Activated CD4-positive, alpha-beta T cell treated with anti-CD3 and anti-CD28 coated beads, Interleukin-2, amount 50 U/mL, for 16 hours (primary cell): ENCODE measurements at regions not wholly inside any gene's neighbourhood (a gene's known extent, or its start where the extent isn't known, plus 50 kb on each side); places are given as distances from the start of the nearest gene placed in this dataset.
"Not testable (repeated sequence)": the region's sequence is repeated elsewhere in the genome, so short reads cannot be mapped to it uniquely, and the experiment has no call there.

Experiments
- DNase-seq: peaks from one replicate; pipeline ENCODE4 v3.0.0-alpha.2; 2020

DNA sequence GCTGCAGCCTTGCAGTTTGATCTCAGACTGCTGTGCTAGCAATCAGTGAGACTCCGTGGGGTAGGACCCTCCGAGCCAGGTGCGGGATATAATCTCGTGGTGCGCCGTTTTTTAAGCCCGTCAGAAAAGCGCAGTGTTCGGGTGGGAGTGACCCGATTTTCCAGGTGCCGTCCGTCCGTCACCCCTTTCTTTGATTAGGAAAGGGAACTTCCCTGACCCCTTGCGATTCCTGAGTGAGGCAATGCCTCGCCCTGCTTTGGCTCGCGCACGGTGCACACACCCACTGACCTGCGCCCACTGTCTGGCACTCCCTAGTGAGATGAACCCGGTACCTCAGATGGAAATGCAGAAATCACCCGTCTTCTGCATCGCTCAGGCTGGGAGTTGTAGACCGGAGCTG is 203.2 kb downstream of the SNCAIP start:
- not testable (repeated sequence) for DNase-seq

DNA sequence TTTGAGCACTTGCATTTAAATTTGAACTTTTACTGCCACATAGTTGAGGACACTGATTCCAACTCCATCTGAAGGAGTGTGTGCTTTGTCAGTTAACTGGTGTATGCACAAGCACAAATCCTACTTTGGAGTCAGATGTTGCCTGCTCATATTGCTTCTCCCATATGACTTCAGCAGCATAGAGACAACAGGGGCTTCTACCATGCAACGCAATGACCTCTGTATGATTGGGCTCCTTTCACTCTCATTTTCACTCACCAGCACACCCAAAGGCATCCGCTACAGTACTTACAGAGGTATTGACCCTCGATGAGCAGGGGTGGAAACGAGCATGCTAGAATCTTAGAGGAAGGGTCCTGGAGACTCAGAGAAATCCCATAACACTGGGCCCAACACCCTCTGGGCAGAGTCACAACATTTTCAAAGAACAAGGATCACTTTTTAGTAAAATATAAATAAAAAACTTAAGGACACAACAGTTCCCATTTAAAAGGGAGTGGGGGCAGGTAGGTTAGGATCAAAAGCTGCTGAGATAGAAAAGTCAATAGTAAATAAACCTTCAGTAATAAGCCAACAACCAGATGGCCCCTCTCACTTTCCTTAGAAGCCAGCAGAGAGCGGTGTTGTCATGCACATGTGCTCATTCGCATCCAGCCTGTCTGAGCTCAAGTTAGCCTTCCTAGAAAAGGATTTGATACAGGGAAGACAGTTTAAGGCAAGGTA is 203.8 kb downstream of the SNCAIP start:
- DNase-seq, result peak; percentile 5

DNA sequence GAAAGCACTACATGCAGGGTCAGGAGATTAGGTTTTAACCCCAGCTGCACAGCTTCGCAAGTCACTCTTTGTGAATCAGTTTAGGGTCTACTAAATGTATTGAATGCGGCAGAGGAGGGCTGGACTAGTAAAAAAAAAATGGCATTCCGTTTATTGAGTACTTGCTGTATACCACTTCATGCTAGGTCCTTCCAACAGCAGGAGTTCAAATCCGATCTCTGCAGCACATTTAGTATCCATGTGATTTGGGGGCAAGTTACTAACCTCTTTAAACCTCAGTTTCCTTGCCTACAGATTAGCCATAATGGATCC is 204.4 kb downstream of the SNCAIP start:
- DNase-seq, result no peak

DNA sequence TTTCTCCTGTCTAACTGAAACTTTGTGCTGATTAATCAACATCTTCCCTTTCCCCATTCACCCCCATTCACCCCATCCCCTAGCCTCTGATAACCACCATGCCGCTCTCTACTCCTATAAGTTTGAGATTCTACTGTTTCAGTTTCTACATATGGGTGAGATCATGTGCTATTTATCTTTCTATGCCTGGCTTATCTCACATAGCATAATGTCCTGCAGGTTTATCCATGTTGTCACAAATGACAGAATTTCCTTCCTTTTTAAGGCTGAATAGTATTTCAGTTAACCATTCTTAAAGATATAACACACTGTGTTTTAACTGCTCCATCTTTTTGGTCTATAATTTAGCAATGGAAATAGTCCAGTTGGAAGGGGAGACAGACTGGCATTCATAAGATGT is 205.1 kb downstream of the SNCAIP start:
- DNase-seq, result no peak

DNA sequence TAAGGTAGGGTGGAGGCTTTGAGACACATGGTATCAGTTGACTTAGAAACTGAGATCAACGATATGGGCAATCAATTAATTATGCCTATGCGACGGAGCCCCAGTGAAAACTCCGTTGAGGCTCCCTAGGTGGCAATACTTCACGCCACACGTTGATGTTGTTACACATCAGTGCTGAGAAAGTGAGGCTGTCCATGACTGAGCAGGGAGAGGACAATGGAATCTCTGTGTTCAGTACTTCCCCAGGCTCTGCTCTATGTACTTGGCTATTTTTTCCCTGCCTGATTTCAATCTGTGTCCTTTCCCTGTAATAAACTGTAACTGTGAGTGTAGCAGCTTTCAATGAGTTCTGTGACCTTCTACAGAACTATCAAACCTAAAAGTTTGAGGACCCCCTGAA is 211.7 kb downstream of the SNCAIP start:
- no peak for DNase-seq

DNA sequence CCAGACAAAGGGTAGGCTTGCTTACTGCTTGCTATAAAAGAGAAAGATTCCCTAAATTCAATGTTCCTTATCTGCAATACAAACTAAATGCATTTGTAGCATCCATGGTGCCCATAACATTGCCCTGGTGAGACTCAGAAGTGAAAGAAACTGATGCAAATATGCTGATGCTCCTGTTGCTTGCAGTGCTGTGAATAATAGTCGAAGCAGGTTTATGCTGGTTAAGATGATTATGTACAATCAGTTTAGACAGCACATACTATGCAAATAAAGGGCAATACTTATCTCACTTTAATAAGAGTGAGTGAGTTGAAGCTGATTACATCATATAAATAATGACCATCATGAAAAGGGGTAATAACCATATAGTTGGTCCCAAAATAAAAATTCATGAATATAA is 215.5 kb downstream of the SNCAIP start:
- DNase-seq, result no peak

DNA sequence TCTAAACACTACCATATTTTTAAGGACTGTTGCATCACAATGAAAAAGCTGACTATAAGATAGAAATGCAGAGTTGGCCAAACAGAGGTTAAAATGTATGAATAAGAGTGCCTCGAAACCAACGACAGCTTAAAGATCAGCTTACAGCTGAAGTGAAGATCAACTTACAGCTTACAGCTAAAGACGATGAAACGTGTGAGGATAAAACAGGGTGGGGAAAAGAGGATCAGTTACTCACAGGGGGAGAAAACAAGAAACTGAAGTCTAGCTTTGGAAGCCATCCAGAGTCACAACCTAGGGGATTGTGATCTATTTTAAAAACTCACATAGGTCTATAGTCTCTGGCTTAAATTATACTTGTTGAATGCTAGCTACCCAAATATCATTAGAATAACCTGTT is 220.0 kb downstream of the SNCAIP start:
- no peak for DNase-seq

DNA sequence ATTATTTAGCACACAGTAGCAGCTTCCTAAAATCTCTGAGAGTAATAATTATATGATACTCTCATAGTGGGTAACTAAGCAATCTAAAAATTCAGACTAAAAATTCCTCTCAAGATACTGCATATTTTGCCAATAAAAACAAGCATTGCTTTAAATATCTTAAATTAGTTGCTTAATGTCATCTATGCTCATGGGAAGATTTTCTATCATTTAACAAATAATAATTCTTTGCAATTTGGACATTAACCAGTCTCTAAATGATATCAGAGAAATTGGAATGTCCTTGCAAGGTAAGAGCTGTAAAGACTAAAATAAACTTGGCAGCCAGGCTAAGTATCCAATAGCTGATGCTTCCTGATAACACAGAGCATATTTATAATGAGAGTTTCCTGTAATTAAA is 221.8 kb downstream of the SNCAIP start:
- DNase-seq, result no peak

DNA sequence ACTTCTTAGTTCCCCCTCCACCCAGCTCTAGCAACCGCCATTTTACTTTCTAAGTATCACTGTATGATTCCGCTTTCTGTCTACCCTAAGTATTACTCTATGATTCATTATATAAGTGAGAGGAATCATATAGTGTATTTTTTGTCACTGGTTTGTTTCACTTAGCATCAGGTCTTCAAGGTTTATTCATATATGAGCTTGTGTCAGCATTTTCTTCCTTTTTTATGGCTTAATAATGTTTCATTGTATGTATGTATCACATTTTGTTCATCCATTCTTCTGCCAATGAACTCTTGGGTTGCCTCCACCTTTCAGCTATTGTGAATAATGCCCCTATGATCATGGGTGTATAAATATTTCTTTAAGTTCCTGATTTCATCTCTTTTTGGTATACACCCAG is 222.8 kb downstream of the SNCAIP start:
- no peak for DNase-seq

DNA sequence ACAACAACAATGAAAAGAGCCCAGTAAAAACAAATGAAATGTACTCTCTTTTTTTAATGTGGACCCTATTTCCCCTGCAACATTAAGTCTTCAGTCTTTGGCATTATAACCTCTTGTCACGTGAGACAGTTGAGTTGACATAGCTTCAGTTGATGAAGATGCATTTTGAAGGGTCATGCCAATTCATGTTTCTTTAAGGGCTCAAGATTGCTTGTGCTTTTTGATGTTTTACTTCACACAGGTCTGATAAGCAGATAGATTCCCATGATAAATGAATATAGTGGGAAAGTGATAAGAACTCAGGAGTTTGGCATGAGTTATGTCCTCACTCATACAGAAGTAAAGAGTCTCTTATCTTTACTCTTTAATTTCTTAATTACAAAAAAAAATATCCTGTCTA is 229.4 kb downstream of the SNCAIP start:
- DNase-seq, result no peak

DNA sequence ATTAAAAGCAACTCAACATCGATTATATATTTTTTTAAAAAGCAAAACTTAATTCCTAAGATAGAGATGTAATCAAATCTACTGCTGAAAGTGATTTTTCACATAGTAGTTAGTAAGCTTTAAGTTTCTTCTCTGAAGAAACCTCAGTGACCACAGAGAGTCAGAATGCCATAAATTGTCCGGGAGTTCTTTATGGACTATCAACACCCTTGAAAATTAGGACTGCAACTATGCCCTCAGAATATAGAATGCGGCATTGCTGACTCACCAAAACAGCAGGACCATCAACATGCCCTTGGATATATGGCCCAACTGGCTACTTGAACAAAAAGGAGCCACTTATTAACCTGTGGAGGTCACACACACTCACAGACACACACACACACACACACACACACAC is 228.9 kb upstream of the SNX2 start:
- no peak for DNase-seq

DNA sequence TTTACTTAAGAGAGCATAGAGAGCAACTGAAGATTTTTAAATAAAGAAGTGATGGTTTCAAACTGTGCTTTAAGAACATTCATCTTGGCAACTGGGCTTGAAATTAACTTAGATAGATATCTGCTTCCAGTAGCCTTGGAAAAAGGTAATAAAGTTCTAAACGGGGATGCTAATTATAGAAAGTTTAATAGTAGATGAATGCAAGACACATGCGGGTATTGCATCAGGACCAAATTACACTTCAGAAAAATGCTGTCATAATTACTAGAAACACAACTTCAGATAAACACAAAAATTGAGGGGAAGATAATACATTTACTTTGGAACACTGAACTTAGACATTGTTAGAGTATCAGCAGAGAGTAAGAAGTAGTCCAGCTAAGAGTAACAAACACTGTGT is 227.7 kb upstream of the SNX2 start:
- DNase-seq, result no peak

DNA sequence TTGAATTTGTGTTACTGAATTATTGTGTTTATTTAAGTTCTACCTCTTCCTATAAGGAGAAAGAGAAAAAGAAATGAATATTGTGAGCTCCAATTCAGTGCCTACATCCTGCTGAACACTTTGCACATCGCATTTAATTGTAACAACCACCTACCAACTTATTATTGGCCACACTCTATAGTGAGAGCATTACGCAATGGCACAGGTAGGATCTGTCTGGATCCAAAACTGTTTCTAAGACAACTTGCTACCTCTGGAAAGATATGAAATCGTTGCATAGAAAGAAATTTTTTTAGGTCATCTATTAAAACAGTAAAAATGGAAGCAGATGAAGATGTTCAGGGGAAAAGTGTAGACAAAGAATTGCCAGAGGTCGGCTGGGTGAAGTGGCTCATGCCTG is 227.2 kb upstream of the SNX2 start:
- DNase-seq, result no peak

DNA sequence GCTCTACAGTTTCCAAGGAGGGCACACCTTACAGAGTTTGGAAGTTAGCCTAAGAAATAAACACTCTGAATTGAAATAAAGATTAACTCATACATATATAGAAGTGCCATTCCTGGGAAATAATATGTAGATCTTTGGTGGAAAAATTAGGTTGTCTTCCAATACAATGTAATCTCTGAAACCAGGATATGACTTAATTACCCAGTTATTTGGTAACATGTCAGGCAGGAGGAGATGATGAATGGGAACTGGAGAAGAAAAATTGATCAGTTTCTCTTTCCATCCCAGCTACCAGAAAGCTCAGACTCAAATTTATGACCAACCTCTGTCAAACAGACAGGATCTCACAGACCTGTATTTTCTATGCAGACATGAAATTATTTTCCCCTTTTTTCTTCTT is 215.2 kb upstream of the SNX2 start:
- DNase-seq, result no peak

DNA sequence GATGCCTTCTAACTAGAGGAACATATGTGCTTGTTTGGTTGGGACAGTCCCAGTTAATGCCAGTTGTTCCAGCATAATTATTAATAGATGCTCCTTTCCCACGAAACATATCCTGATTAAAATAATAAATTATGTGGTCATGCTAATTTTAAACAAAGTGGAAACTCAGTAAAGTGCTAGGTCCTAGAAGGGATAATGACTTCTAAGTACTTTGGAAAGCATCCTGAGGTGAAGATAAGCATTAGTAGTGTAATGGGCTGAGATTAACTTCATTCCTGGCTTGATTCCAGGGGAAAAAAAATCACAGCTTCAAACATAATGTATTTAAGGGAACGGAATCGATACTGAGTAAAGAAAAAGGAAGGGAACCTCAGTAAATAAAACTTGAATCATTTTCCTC is 213.7 kb upstream of the SNX2 start:
- no peak for DNase-seq

DNA sequence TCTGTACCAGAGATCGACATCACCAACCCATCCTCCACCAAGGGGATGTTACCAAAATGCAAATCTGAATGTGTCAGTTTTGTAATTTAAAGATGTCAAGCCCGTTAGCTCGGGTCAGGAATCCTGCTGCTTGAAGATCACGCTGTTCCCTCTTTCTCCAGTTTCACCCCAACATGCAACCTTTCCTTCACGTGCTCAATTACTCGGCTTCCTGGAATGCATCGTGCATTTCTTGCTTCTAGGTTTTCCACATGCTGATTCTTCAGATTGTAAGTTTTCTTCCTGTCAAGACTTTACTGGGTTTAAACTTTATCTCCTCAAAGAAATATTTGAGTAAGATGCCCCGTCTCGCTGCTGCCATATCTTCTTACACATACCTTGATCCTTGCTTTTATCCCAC is 209.5 kb upstream of the SNX2 start:
- no peak for DNase-seq

DNA sequence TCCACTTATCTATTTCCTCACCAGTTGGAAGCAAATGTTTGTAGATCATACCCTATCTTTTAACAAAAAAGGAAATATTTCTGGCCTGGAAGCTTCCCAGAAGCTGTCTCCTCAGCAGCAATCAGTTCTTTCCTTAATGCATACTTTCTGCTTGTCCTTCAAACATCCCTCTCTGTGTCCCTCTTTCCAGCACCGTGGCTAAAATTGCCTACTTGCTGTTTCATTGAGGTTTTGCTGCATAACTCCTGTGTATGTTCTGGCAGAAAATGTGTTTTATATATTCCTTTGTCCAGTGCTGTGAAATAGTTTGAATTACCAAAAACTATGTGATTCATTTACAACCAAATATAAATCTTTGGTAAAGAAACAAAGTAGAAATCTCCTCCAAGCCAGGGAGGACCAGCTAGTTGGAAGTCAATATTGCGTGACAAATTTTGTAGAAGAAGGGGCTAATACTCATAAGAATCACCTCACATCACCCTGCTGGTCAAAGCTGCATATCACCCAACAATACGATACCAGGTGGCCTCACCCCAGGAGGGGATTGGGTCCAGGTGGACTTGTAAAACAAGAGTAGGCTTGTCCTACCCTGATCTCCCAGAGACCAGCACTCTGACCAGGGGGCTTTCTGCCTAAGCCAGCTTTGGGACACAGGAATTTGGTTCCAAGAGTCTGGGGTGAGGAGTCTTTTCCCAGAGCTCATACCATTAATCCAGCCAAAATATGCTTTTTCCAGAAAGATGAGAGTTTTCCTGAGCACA is 198.4 kb upstream of the SNX2 start:
- no peak for DNase-seq

DNA sequence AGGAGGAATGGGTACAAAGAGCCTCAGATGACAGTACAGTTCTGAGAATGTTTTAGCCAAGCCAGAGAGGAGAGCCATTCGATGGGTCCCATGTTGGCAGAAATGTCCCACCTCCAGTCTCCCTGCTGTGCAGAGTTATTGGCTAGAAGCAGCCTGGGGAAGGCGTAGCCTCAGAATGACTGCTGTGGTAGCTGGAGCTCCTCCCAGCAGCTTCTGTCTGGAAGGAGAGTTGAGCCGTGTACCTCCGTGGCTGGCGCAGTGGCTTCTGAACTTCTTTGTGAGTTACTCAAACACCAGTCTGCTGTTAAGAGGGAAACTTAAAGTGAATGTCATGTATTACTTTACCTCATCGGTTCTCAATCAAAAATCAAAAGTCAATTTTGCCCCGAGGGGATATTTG is 193.3 kb upstream of the SNX2 start:
- DNase-seq, result no peak

DNA sequence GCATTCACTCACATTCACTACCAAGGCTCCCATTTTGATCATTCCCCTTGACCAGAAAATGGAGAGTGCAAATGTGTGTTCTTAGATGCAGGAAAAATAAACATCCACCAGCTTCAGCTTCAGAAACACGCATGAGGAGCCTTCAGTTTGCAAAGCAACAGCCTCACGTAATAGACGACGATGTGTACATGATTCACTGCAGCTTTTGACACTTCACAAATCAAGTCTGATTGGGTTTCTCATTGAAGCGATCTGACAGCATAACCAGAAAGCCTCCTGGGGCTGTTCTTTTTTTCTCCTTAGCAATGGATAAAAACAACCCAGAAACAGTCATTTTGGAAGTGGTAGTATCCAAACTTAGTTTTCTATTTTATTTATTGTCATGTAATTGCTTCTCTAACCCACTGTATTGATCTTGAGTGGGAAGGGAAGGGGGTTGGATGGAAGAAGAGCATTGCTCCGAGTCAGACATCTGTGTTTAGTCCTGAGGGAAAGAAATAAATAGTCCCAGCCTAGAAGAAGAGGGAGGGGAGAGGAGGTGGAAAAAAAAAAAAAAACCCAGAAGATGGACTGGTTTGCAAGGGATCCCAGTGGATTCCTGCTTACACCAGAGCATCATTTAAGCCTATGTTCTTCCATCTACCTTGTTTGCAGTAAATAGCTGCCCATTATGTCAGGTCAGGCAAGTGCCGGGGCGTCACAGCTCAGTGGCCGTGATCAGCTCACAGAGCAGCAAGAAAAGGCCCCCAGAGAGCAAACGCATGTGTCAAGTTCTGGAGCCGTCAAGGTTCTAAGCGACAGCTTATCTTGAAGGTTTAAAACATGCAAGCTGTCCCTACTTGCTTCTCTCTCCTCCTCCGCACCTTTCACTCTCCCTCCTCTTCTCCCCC is 190.2 kb upstream of the SNX2 start:
- DNase-seq, result no peak

DNA sequence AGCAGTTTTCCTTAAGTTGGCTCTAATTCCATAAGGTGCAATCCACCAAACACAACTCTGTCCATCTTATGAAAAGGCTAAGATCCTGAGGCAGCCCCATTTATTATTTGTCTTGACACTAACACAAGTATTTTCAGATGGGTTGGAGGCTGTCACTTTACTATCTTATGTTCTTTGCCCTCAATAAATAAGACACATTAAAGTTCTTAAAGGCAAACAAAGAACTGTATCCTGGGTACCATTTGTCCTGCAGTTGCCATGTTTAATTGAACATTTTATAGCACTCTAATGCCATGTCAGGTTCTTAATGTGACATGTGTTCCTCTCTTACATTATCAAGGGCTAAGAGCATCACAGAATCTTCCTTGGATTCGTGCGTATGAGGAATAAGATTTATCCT is 189.5 kb upstream of the SNX2 start:
- DNase-seq, result no peak

DNA sequence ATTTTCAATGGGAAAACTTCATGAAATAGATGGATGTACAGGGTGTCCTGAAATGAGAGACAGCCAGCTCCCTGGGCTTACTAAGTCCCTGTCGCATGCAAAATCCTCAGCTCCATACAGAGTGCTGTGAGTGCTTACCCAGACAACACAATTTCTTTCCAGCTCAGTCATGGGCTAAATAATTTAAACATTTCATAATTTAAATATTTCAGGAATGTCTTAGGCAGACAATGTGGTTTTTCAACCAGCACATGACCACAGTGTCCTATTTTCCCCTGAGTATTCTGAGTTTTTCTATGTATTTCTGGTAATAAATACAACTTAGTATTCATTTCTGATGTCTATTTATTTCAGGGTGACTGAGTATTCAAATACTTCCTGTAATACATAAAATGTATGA is 188.5 kb upstream of the SNX2 start:
- no peak for DNase-seq

DNA sequence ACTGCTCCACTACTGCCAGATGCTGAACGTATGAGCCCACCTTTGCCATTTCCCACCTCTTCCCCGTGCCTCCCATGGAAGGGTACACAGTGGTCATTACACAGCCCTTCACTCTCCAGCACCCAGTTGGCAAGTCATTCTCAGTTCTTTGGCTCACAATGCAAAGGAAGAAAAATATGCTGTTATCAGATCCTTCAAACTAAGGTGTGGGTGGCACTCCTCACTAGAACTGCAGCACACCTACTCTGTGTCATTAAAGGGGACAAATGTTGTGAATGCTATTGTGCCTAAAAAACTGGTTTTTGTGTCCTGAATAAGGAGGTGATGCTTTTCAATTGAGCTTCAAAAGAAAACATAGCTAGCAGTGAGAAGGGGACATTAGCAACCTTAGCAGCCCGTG is 183.1 kb upstream of the SNX2 start:
- no peak for DNase-seq

DNA sequence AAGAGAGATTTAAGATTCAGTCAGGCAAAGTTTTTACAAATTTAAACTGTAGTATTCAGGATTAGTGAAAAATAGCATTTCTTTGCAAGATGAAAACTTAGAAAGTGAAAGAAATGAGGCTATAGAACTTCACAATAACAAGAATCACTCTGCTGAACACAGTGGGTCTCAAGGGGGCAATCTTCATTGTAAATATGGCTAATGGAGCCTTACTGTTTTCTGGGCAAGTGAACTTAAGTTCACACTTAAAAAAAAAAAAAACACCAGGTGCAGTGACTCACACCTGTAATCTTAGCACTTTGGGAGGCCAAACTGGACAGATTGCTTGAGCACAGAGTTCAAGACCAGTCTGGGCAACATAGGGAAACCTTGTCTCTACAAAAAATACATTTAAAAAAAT is 175.9 kb upstream of the SNX2 start:
- no peak for DNase-seq

DNA sequence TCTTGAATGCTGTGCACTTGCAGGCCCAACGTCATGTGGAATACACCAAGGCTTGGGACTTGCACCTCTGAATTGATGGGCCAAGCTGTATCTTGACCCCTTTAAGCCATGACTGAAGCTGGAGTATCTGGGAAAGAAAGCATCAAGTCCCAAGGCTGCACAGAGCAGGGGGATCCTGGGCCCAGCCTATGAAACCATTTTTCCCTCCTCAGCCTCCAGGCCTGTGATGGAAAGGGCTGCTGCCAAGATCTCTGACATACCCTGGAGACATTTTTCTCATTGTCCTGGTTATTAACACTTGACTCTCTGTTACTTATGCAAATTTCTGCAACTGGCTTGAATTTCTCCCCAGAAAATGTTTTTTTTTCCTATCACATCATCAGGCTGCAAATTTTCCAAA is 174.0 kb upstream of the SNX2 start:
- no peak for DNase-seq
